Retinal pigment epithelial cell (primary cell): ENCODE measurements at regions not wholly inside any gene's neighbourhood (a gene's known extent, or its start where the extent isn't known, plus 50 kb on each side); places are given as distances from the start of the nearest gene placed in this dataset.

ENCODE experiments used
- DNase-seq: peaks from one replicate; pipeline ENCODE4 v3.0.0-alpha.2; 2010; ENCODE audit warnings: low read depth
- H3K4me3 ChIP-seq: 2 replicates; pipeline ENCODE4 v1.5.1; 2011; ENCODE audit warnings: mild to moderate bottlenecking, low read length, control low read depth, moderate library complexity
- CTCF ChIP-seq: conservative IDR thresholded peaks from 2 replicates; pipeline ENCODE4 v1.5.1; 2011; ENCODE audit warnings: low read depth, low read length, control low read depth, inconsistent platforms

- TF ChIP-seq CTCF, result no peak
- no peak overlapping the region for H3K4me3 ChIP-seq
- DNase-seq, result no peak
These were observed 667.3 kb upstream of the CDH9 start for GRCh38 chr5:27705661-27706060.

- no peak for TF ChIP-seq CTCF
- DNase-seq, result peak; percentile 84
- no peak overlapping the region for H3K4me3 ChIP-seq
These were observed 663.8 kb upstream of the CDH9 start for GRCh38 chr5:27701931-27702903.

- no peak for DNase-seq
- no peak for TF ChIP-seq CTCF
- no peak overlapping the region for H3K4me3 ChIP-seq
These were observed 662.1 kb upstream of the CDH9 start for GRCh38 chr5:27700526-27700925.

- TF ChIP-seq CTCF, result peak; percentile 39
- H3K4me3 ChIP-seq, result no peak overlapping the region
- no peak for DNase-seq
These were observed 644.2 kb upstream of the CDH9 start for GRCh38 chr5:27682600-27682999.

GRCh38 chr5:27652505-27652904 is 614.1 kb upstream of the CDH9 start:
- no peak overlapping the region for H3K4me3 ChIP-seq
- DNase-seq, result no peak
- no peak for TF ChIP-seq CTCF

- TF ChIP-seq CTCF, result no peak
- DNase-seq, result no peak
- no peak overlapping the region for H3K4me3 ChIP-seq
These were observed 600.7 kb upstream of the CDH9 start for GRCh38 chr5:27639005-27639612.

- no peak overlapping the region for H3K4me3 ChIP-seq
- TF ChIP-seq CTCF, result no peak
- DNase-seq, result no peak
These were observed 581.6 kb upstream of the CDH9 start for GRCh38 chr5:27619982-27620381.
